K562 (cell line): ENCODE measurements at regions not wholly inside any gene's neighbourhood (a gene's known extent, or its start where the extent isn't known, plus 50 kb on each side); places are given as distances from the start of the nearest gene placed in this dataset.

Experiments used
- BHLHE40 ChIP-seq: IDR thresholded peaks from 2 replicates; pipeline ENCODE4 v1.6.1; 2011; ENCODE audit warnings: low read length, improper control_type of control experiment
- CBX5 ChIP-seq: IDR thresholded peaks from 2 replicates; pipeline ENCODE4 v1.6.1; 2014; ENCODE audit warnings: low read depth, borderline replicate concordance
- EP300 ChIP-seq: IDR thresholded peaks from 2 replicates; pipeline ENCODE4 v1.6.1; 2012; ENCODE audit warnings: low read length, improper control_type of control experiment
- FOXM1 ChIP-seq, 2 experiments: fragments of 450-650 bp in 1 of 2; sonication (generic) in 1 of 2; formaldehyde crosslinking in 1 of 2; IDR thresholded peaks; 2 replicates each; pipeline versions ENCODE4 v1.6.1 to v1.9.0; 2017 to 2022; ENCODE audit warnings: low read depth in 2 of 2, mild to moderate bottlenecking in 2 of 2, missing genetic modification reagents in 1 of 2, moderate library complexity in 1 of 2
- KLF6 ChIP-seq: fragments of 250-450 bp; sonication (Bioruptor Pico); IDR thresholded peaks from 2 replicates; pipeline ENCODE4 v1.4.0; 2020; ENCODE audit warnings: mild to moderate bottlenecking, moderate library complexity, borderline replicate concordance
- MEIS2 ChIP-seq: fragments of 450-650 bp; IDR thresholded peaks from 2 replicates; pipeline ENCODE4 v1.6.1; 2014; ENCODE audit warnings: mild to moderate bottlenecking; ENCODE audit not compliant: partially characterized antibody
- POLR2A ChIP-seq: fragments of 450-650 bp; conservative IDR thresholded peaks from 2 replicates; pipeline ENCODE4 v1.6.1; 2016
- PYGO2 ChIP-seq: fragments of 450-650 bp; IDR thresholded peaks from 2 replicates; pipeline ENCODE4 v1.6.1; 2016; ENCODE audit warnings: mild to moderate bottlenecking, missing genetic modification characterization, moderate library complexity, missing compliant biosample characterization
- RCOR1 ChIP-seq, 2 experiments: IDR thresholded peaks; 2 replicates each; pipeline ENCODE4 v1.6.1; 2012; ENCODE audit warnings: low read depth in 2 of 2, low read length in 2 of 2, borderline replicate concordance in 1 of 2, improper control_type of control experiment in 1 of 2
- ZNF121 ChIP-seq: sonication (generic); formaldehyde crosslinking; conservative IDR thresholded peaks from 2 replicates; pipeline ENCODE4 v1.8.0; 2022; ENCODE audit warnings: missing genetic modification reagents
- ZNF561 ChIP-seq: fragments of 450-650 bp; formaldehyde crosslinking; conservative IDR thresholded peaks from 2 replicates; pipeline ENCODE4 v1.4.0; 2020; ENCODE audit warnings: mild to moderate bottlenecking, moderate library complexity
- ZNF75A ChIP-seq: fragments of 450-650 bp; formaldehyde crosslinking; IDR thresholded peaks from 2 replicates; pipeline ENCODE4 v1.4.0; 2020; ENCODE audit warnings: mild to moderate bottlenecking
- TF ChIP-seq, protein P1 (sequence below): fragments of 450-650 bp; formaldehyde crosslinking; IDR thresholded peaks from 2 replicates; pipeline ENCODE4 v1.4.0; 2020; ENCODE audit warnings: mild to moderate bottlenecking, moderate library complexity
- TF ChIP-seq, protein P2 (sequence below), 3 experiments: IDR thresholded peaks in 2 of 3; conservative IDR thresholded peaks in 1 of 3; 2 replicates each; pipeline ENCODE4 v1.5.1; 2011 to 2012; ENCODE audit warnings: low read length in 3 of 3, mild to moderate bottlenecking in 3 of 3, control low read depth in 2 of 3, improper control_type of control experiment in 1 of 3, inconsistent platforms in 1 of 3, low read depth in 1 of 3, mixed read lengths in 1 of 3, moderate library complexity in 1 of 3; ENCODE audit not compliant: insufficient read depth in 2 of 3

DNA sequence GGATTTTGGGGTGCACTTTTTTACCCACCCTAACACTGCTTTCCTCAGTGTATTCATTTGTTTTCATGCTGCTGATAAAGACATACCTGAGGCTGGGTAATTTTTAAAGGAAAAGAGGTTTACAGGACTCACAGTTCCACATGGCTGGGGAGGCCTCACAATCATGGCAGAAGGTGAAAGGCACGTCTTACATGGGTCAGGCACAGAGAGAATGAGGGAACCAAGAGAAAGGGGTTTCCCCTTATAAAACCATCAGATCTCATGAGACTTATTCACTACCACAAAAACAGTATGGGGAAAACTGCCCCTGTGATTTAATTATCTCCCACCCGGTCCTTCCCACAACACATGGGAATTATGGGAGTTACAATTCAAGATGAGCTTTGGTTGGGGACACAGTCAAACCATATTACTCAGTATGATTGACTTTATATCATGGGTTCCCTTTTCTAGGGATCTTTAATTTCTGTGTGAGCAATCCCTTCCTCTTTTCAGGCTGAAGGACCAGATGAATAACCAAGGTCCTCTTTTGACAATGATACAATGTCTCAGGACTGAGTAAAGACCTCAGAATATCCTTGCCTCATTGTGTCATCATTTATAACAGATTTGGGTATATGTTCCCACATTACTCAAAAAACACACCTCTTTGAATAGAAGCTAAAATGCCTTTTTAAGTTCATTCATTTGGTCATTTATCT, 100.1 kb upstream of the TRIB2 start:
- no peak for TF ChIP-seq EP300
- TF ChIP-seq, protein P1, sequence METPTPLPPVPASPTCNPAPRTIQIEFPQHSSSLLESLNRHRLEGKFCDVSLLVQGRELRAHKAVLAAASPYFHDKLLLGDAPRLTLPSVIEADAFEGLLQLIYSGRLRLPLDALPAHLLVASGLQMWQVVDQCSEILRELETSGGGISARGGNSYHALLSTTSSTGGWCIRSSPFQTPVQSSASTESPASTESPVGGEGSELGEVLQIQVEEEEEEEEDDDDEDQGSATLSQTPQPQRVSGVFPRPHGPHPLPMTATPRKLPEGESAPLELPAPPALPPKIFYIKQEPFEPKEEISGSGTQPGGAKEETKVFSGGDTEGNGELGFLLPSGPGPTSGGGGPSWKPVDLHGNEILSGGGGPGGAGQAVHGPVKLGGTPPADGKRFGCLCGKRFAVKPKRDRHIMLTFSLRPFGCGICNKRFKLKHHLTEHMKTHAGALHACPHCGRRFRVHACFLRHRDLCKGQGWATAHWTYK: no peak
- TF ChIP-seq ZNF75A: no peak
- TF ChIP-seq, protein P2, sequence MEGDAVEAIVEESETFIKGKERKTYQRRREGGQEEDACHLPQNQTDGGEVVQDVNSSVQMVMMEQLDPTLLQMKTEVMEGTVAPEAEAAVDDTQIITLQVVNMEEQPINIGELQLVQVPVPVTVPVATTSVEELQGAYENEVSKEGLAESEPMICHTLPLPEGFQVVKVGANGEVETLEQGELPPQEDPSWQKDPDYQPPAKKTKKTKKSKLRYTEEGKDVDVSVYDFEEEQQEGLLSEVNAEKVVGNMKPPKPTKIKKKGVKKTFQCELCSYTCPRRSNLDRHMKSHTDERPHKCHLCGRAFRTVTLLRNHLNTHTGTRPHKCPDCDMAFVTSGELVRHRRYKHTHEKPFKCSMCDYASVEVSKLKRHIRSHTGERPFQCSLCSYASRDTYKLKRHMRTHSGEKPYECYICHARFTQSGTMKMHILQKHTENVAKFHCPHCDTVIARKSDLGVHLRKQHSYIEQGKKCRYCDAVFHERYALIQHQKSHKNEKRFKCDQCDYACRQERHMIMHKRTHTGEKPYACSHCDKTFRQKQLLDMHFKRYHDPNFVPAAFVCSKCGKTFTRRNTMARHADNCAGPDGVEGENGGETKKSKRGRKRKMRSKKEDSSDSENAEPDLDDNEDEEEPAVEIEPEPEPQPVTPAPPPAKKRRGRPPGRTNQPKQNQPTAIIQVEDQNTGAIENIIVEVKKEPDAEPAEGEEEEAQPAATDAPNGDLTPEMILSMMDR (IDR thresholded peaks at IDR 0.05 in 2 of 3, conservative IDR thresholded peaks at IDR 0.05 in 1 of 3; ENCODE audit: insufficient read depth in 2 of 3, low read depth in 1 of 3, low read length in 3 of 3): no peak
- TF ChIP-seq BHLHE40: no peak
- TF ChIP-seq FOXM1 (IDR thresholded peaks at IDR 0.05; ENCODE audit: low read depth): no peak
- TF ChIP-seq FOXM1 (CRISPR knock-in tag; IDR thresholded peaks at IDR 0.05; ENCODE audit: low read depth): no peak
- no peak for TF ChIP-seq ZNF121
- TF ChIP-seq PYGO2 (tag): no peak
- no peak for TF ChIP-seq MEIS2
- TF ChIP-seq KLF6: no peak
- no peak for TF ChIP-seq POLR2A
- TF ChIP-seq RCOR1 (IDR thresholded peaks at IDR 0.05; ENCODE audit: borderline replicate concordance in 1 of 2, low read depth in 2 of 2, low read length in 2 of 2): no peak
- TF ChIP-seq CBX5: no peak
- TF ChIP-seq ZNF561: no peak
